ENCODE measurements at regions not wholly inside any gene's neighbourhood (a gene's known extent, or its start where the extent isn't known, plus 50 kb on each side); places are given as distances from the start of the nearest gene placed in this dataset.

- Histone ChIP-seq H3K27ac (ENCODE audit: low read length) (no peak overlapping the region), H3K9me3 (ENCODE audit: low read length) (no peaks in the 10 kb centered on the region)
These were observed 448.8 kb downstream of the FLRT2 start for GRCh38 chr14:85978582-85979250.

GRCh38 chr14:85974602-85975001, 444.7 kb downstream of the FLRT2 start:
- Histone ChIP-seq H3F3A (ENCODE audit: insufficient read depth, low read length, poor library complexity, severe bottlenecking) (no peaks in the 10 kb centered on the region), H3K9me3 (ENCODE audit: low read length) (no peaks in the 10 kb centered on the region), H3K79me2 (replicated peaks; ENCODE audit: insufficient read depth, low read length) (no peaks in the 10 kb centered on the region), H3K9ac (ENCODE audit: low read length) (no peak overlapping the region), H4K20me1 (ENCODE audit: insufficient read depth) (no peaks in the 10 kb centered on the region), H3K36me3 (ENCODE audit: insufficient read depth, low read length) (no peaks in the 10 kb centered on the region), H3K27me3 (ENCODE audit: insufficient read depth, low read depth, low read length) (no peaks in the 10 kb centered on the region), H3K4me3 (ENCODE audit: low read length) (no peak overlapping the region), H3K4me2 (ENCODE audit: low read length) (no peak overlapping the region), H3K27ac (ENCODE audit: low read length) (no peak overlapping the region), H3K9me2 (ENCODE audit: insufficient read depth, low read length) (no peaks in the 10 kb centered on the region), H2AFZ (ENCODE audit: low read depth, low read length) (no peak overlapping the region)
- no peak for TF ChIP-seq EZH2 (IDR thresholded peaks at IDR 0.05; ENCODE audit: borderline replicate concordance, insufficient read depth, low read length, poor library complexity, severe bottlenecking)
- no peak for TF ChIP-seq MXI1 (conservative IDR thresholded peaks at IDR 0.05; ENCODE audit: poor library complexity, severe bottlenecking)

More at GRCh38 chr14:85978582-85979250, 448.8 kb downstream of the FLRT2 start:
- Histone ChIP-seq H4K20me1 (ENCODE audit: insufficient read depth) (no peaks in the 10 kb centered on the region), H3K9me2 (ENCODE audit: insufficient read depth, low read length) (no peaks in the 10 kb centered on the region), H3K36me3 (ENCODE audit: insufficient read depth, low read length) (no peaks in the 10 kb centered on the region), H2AFZ (ENCODE audit: low read depth, low read length) (no peak overlapping the region), H3K4me2 (ENCODE audit: low read length) (no peak overlapping the region), H3K9ac (ENCODE audit: low read length) (no peak overlapping the region), H3K4me3 (ENCODE audit: low read length) (no peak overlapping the region), H3K27me3 (ENCODE audit: insufficient read depth, low read depth, low read length) (no peaks in the 10 kb centered on the region), H3F3A (ENCODE audit: insufficient read depth, low read length, poor library complexity, severe bottlenecking) (no peaks in the 10 kb centered on the region), H3K79me2 (replicated peaks; ENCODE audit: insufficient read depth, low read length) (no peaks in the 10 kb centered on the region)
- TF ChIP-seq MXI1 (conservative IDR thresholded peaks at IDR 0.05; ENCODE audit: poor library complexity, severe bottlenecking) = no peak
- TF ChIP-seq POLR2AphosphoS5 (IDR thresholded peaks at IDR 0.05) = no peak
- no peak for TF ChIP-seq SMC3 (conservative IDR thresholded peaks at IDR 0.05; ENCODE audit: poor library complexity)
- no peak for TF ChIP-seq EZH2 (IDR thresholded peaks at IDR 0.05; ENCODE audit: borderline replicate concordance, insufficient read depth, low read length, poor library complexity, severe bottlenecking)
- TF ChIP-seq RAD21 (conservative IDR thresholded peaks at IDR 0.05) = no peak
- TF ChIP-seq TAF1 (IDR thresholded peaks at IDR 0.05; ENCODE audit: low read depth) = no peak
- no peak for TF ChIP-seq EP300 (conservative IDR thresholded peaks at IDR 0.05; ENCODE audit: poor library complexity, severe bottlenecking)
- no peak for TF ChIP-seq REST (IDR thresholded peaks at IDR 0.05; ENCODE audit: borderline replicate concordance)
- no peak for TF ChIP-seq CTCF (IDR thresholded peaks at IDR 0.05; ENCODE audit: poor library complexity, severe bottlenecking)
